ENCODE measurements at regions not wholly inside any gene's neighbourhood (a gene's known extent, or its start where the extent isn't known, plus 50 kb on each side); places are given as distances from the start of the nearest gene placed in this dataset.

GRCh38 chr3:64340641-64341101, 115.4 kb upstream of the PRICKLE2 start:
- DNase-seq (ENCODE audit: low read depth in 2 of 2), result peak; percentile 67 to 91
- peak overlapping the region in 1 of 2 donors; percentile 29 for H3K4me3 ChIP-seq (replicated peaks in 1 of 2; ENCODE audit: low read depth in 2 of 2, low read length in 2 of 2)
- no peak for TF ChIP-seq CTCF (IDR thresholded peaks at IDR 0.05; ENCODE audit: low read depth, low read length)

GRCh38 chr3:64336488-64336887, 111.2 kb upstream of the PRICKLE2 start:
- TF ChIP-seq CTCF (IDR thresholded peaks at IDR 0.05; ENCODE audit: low read depth, low read length), result no peak
- no peak overlapping the region for H3K4me3 ChIP-seq (replicated peaks in 1 of 2; ENCODE audit: low read depth in 2 of 2, low read length in 2 of 2)
- DNase-seq (ENCODE audit: low read depth in 2 of 2), result no peak

- no peak for DNase-seq (ENCODE audit: low read depth in 2 of 2)
- no peak overlapping the region for H3K4me3 ChIP-seq (replicated peaks in 1 of 2; ENCODE audit: low read depth in 2 of 2, low read length in 2 of 2)
- TF ChIP-seq CTCF (IDR thresholded peaks at IDR 0.05; ENCODE audit: low read depth, low read length), result no peak
These were observed 107.4 kb upstream of the PRICKLE2 start for GRCh38 chr3:64332459-64333350.

- TF ChIP-seq CTCF (IDR thresholded peaks at IDR 0.05; ENCODE audit: low read depth, low read length), result no peak
- H3K4me3 ChIP-seq (replicated peaks in 1 of 2; ENCODE audit: low read depth in 2 of 2, low read length in 2 of 2), result no peak overlapping the region
- DNase-seq (ENCODE audit: low read depth in 2 of 2), result no peak
These were observed 106.3 kb upstream of the PRICKLE2 start for GRCh38 chr3:64331605-64332004.

- peak; percentile 9 for TF ChIP-seq CTCF (IDR thresholded peaks at IDR 0.05; ENCODE audit: low read depth, low read length)
- DNase-seq (ENCODE audit: low read depth in 2 of 2), result no peak
- no peak overlapping the region for H3K4me3 ChIP-seq (replicated peaks in 1 of 2; ENCODE audit: low read depth in 2 of 2, low read length in 2 of 2)
These were observed 103.8 kb upstream of the PRICKLE2 start for GRCh38 chr3:64329037-64329436.

GRCh38 chr3:64327100-64327804, 102.0 kb upstream of the PRICKLE2 start:
- peak; percentile 84 to 91 for DNase-seq (ENCODE audit: low read depth in 2 of 2)
- no peak for TF ChIP-seq CTCF (IDR thresholded peaks at IDR 0.05; ENCODE audit: low read depth, low read length)

More at GRCh38 chr3:64327100-64327804, 102.0 kb upstream of the PRICKLE2 start:
- H3K4me3 ChIP-seq (replicated peaks in 1 of 2; ENCODE audit: low read depth in 2 of 2, low read length in 2 of 2), result no peak overlapping the region
